Central memory CD8-positive, alpha-beta T cell (primary cell): ENCODE measurements at regions not wholly inside any gene's neighbourhood (a gene's known extent, or its start where the extent isn't known, plus 50 kb on each side); places are given as distances from the start of the nearest gene placed in this dataset.
"Not testable (repeated sequence)": the region's sequence is repeated elsewhere in the genome, so short reads cannot be mapped to it uniquely, and the experiment has no call there.

Experiments
- ATAC-seq: fragments of 150-1000 bp; cut with Tn5 transposase; replicated peaks from 2 replicates; pipeline ENCODE4 v1.10.0; 2022; ENCODE audit warnings: mild to moderate bottlenecking, moderate FRiP score, moderate number of reproducible peaks; ENCODE audit not compliant: poor library complexity, severe bottlenecking; ENCODE audit errors: extremely low read depth
- DNase-seq, 2 donors: peaks; one replicate each; pipeline ENCODE4 v3.0.0; 2021; ENCODE audit warnings: low spot score in 2 of 2
- H3K27ac Mint-ChIP-seq: one replicate; pipeline ENCODE4 v1.8.0; 2022; ENCODE audit warnings: low read depth, mild to moderate bottlenecking, moderate library complexity, mixed read lengths
- H3K27me3 Mint-ChIP-seq: one replicate; pipeline ENCODE4 v1.8.0; 2022; ENCODE audit warnings: mixed read lengths
- H3K36me3 Mint-ChIP-seq: one replicate; pipeline ENCODE4 v1.8.0; 2022; ENCODE audit warnings: mild to moderate bottlenecking, moderate library complexity, mixed read lengths; ENCODE audit not compliant: insufficient read depth
- H3K4me1 Mint-ChIP-seq: one replicate; pipeline ENCODE4 v1.8.0; 2022; ENCODE audit warnings: mixed read lengths
- H3K4me3 Mint-ChIP-seq: one replicate; pipeline ENCODE4 v1.8.0; 2022; ENCODE audit warnings: mild to moderate bottlenecking, moderate library complexity, mixed read lengths
- H3K9me3 Mint-ChIP-seq: one replicate; pipeline ENCODE4 v1.8.0; 2022; ENCODE audit warnings: mixed read lengths

- H3K27me3 Mint-ChIP-seq: no peaks in the 10 kb centered on the region
- no peak overlapping the region for H3K27ac Mint-ChIP-seq
- peaks cover 6% of the 10 kb centered on the region for H3K9me3 Mint-ChIP-seq
- no peaks in the 10 kb centered on the region for H3K4me1 Mint-ChIP-seq
- DNase-seq (no peak), ATAC-seq (no peak)
- no peaks in the 10 kb centered on the region for H3K36me3 Mint-ChIP-seq
- no peak overlapping the region for H3K4me3 Mint-ChIP-seq
Observed at GRCh38 chr18:4994710-4995109, 202.3 kb downstream of the AKAIN1 start.

- H3K27ac Mint-ChIP-seq: no peak overlapping the region
- ATAC-seq: no peak
- no peak overlapping the region for H3K4me3 Mint-ChIP-seq
Observed at GRCh38 chr18:4987452-4988405, 209.3 kb downstream of the AKAIN1 start.

GRCh38 chr18:4986677-4987076 lies 210.4 kb downstream of the AKAIN1 start:
- DNase-seq (no peak), ATAC-seq (no peak)
- H3K4me1 Mint-ChIP-seq: no peaks in the 10 kb centered on the region
- no peaks in the 10 kb centered on the region for H3K36me3 Mint-ChIP-seq
- H3K27ac Mint-ChIP-seq: no peak overlapping the region
- H3K4me3 Mint-ChIP-seq: no peak overlapping the region
- H3K27me3 Mint-ChIP-seq: no peaks in the 10 kb centered on the region
- peaks cover 29% of the 10 kb centered on the region for H3K9me3 Mint-ChIP-seq

More at GRCh38 chr18:4987452-4988405, 209.3 kb downstream of the AKAIN1 start:
- peaks cover 29% of the 10 kb centered on the region for H3K9me3 Mint-ChIP-seq
- H3K27me3 Mint-ChIP-seq: no peaks in the 10 kb centered on the region
- DNase-seq: no peak
- no peaks in the 10 kb centered on the region for H3K36me3 Mint-ChIP-seq
- no peaks in the 10 kb centered on the region for H3K4me1 Mint-ChIP-seq

DNA sequence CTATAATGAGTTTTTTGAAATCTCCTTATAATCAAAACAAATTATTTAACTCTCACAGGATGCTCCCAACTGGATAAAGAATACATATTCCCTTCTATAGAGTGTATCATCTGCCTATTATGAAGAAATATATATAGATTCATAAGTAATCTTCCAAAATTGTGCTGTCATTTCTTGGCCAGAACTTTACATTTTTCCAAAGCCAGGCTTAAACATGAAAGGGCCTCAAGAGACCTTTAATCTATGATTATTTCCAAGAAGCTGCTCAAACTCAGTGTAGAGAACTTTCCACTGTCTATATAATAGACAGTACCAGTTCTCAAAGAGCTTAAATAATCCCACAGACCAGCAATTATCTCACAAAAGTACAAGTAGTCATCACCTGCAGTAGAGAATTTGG lies 211.0 kb downstream of the AKAIN1 start:
- Mint-ChIP-seq H3K4me1 (no peaks in the 10 kb centered on the region), H3K9me3 (peaks cover 29% of the 10 kb centered on the region)

GRCh38 chr18:4961121-4961909 lies 235.7 kb downstream of the AKAIN1 start:
- Mint-ChIP-seq H3K4me1 (no peaks in the 10 kb centered on the region), H3K27me3 (no peaks in the 10 kb centered on the region)
- no peak for DNase-seq

More for the DNA sequence above, 211.0 kb downstream of the AKAIN1 start:
- H3K27ac Mint-ChIP-seq: no peak overlapping the region
- ATAC-seq: no peak
- H3K4me3 Mint-ChIP-seq: no peak overlapping the region
- H3K36me3 Mint-ChIP-seq: no peaks in the 10 kb centered on the region
- H3K27me3 Mint-ChIP-seq: no peaks in the 10 kb centered on the region
- DNase-seq: no peak

DNA sequence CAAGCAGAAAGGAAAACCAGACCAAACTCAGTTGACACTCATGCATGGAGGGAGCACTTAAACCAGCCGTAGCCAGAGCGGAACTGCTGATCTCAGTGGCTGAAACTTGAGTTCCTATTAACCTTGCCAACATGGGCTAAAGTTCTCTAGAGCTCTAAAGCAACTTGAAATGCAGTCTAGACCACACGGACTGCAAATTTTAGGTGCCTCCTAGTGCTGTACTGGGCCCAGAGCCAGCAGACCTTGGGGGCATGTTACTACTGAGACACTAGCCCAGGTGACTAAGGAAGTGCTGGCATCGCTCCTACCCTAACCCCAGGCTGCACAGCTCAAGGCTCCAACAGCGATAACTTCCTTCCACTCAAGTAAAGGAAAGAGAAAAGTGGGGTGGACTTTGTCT lies 236.5 kb downstream of the AKAIN1 start:
- no peak for DNase-seq
- Mint-ChIP-seq H3K4me1 (no peaks in the 10 kb centered on the region), H3K4me3 (no peak overlapping the region), H3K9me3 (peaks cover 8% of the 10 kb centered on the region), H3K36me3 (no peaks in the 10 kb centered on the region), H3K27ac (no peak overlapping the region), H3K27me3 (no peaks in the 10 kb centered on the region)
- no peak for ATAC-seq

More at GRCh38 chr18:4961121-4961909, 235.7 kb downstream of the AKAIN1 start:
- no peak for ATAC-seq
- Mint-ChIP-seq H3K4me3 (no peak overlapping the region), H3K36me3 (no peaks in the 10 kb centered on the region), H3K9me3 (peaks cover 8% of the 10 kb centered on the region), H3K27ac (no peak overlapping the region)

- DNase-seq: no peak
- no peaks in the 10 kb centered on the region for H3K4me1 Mint-ChIP-seq
- no peaks in the 10 kb centered on the region for H3K36me3 Mint-ChIP-seq
- ATAC-seq: no peak
- H3K27ac Mint-ChIP-seq: no peak overlapping the region
- peaks cover 18% of the 10 kb centered on the region for H3K9me3 Mint-ChIP-seq
- H3K4me3 Mint-ChIP-seq: no peak overlapping the region
- H3K27me3 Mint-ChIP-seq: no peaks in the 10 kb centered on the region
Observed at GRCh38 chr18:4931209-4931608, 265.8 kb downstream of the AKAIN1 start.

- H3K27me3 Mint-ChIP-seq: no peaks in the 10 kb centered on the region
- no peaks in the 10 kb centered on the region for H3K36me3 Mint-ChIP-seq
- H3K27ac Mint-ChIP-seq: no peak overlapping the region
- DNase-seq: no peak
- no peak overlapping the region for H3K4me3 Mint-ChIP-seq
- no peak for ATAC-seq
- no peaks in the 10 kb centered on the region for H3K4me1 Mint-ChIP-seq
- H3K9me3 Mint-ChIP-seq: peaks cover 8% of the 10 kb centered on the region
Observed at GRCh38 chr18:4921548-4921947, 275.5 kb downstream of the AKAIN1 start.

GRCh38 chr18:4917509-4917908 lies 279.5 kb downstream of the AKAIN1 start:
- H3K27ac Mint-ChIP-seq, H3K4me1 Mint-ChIP-seq, H3K4me3 Mint-ChIP-seq, H3K36me3 Mint-ChIP-seq, H3K9me3 Mint-ChIP-seq, DNase-seq, ATAC-seq, H3K27me3 Mint-ChIP-seq: not testable (repeated sequence)

DNA sequence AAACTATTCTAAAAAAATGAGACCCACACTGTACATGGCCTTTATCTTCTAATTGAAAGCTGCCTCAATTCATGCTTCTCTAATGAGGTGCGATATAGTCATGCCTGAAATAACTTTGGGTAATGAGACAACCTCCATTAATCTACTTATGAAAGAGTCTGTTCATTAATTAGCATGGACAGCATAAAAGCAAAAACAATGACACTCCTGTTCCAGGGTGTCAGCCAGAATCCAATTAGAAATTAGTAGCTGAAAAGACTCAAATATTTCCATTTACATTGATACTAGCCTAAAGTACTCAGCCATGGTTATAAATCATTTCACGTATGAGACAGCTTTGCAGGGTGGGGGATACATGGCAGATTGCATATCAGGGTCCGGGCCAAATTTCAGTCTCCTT lies 288.7 kb downstream of the AKAIN1 start:
- Mint-ChIP-seq H3K27me3 (no peaks in the 10 kb centered on the region), H3K27ac (no peak overlapping the region), H3K4me1 (no peaks in the 10 kb centered on the region), H3K4me3 (no peak overlapping the region), H3K36me3 (no peaks in the 10 kb centered on the region), H3K9me3 (peaks cover 17% of the 10 kb centered on the region)
- ATAC-seq (no peak), DNase-seq (no peak)

GRCh38 chr18:4906856-4907255 lies 290.2 kb downstream of the AKAIN1 start:
- ATAC-seq: no peak
- Mint-ChIP-seq H3K27me3 (no peaks in the 10 kb centered on the region), H3K36me3 (no peaks in the 10 kb centered on the region), H3K27ac (no peak overlapping the region), H3K9me3 (peaks cover 16% of the 10 kb centered on the region), H3K4me3 (no peak overlapping the region), H3K4me1 (no peaks in the 10 kb centered on the region)
- DNase-seq: no peak

GRCh38 chr18:4888251-4889040 lies 308.6 kb downstream of the AKAIN1 start:
- Mint-ChIP-seq H3K4me1 (no peaks in the 10 kb centered on the region), H3K27ac (no peak overlapping the region), H3K27me3 (no peaks in the 10 kb centered on the region), H3K4me3 (no peak overlapping the region), H3K36me3 (no peaks in the 10 kb centered on the region), H3K9me3 (peaks cover 22% of the 10 kb centered on the region)
- DNase-seq (no peak), ATAC-seq (no peak)
